Fibroblast of peridontal ligament (primary cell): ENCODE measurements at regions not wholly inside any gene's neighbourhood (a gene's known extent, or its start where the extent isn't known, plus 50 kb on each side); places are given as distances from the start of the nearest gene placed in this dataset.

Experiments
- DNase-seq: peaks from one replicate; pipeline ENCODE4 v3.0.0-alpha.2; 2010; ENCODE audit errors: extremely low read depth

- DNase-seq = peak; percentile 49
Observed at GRCh38 chr6:140602431-140603248, 1228.2 kb upstream of the CITED2 start.

DNA sequence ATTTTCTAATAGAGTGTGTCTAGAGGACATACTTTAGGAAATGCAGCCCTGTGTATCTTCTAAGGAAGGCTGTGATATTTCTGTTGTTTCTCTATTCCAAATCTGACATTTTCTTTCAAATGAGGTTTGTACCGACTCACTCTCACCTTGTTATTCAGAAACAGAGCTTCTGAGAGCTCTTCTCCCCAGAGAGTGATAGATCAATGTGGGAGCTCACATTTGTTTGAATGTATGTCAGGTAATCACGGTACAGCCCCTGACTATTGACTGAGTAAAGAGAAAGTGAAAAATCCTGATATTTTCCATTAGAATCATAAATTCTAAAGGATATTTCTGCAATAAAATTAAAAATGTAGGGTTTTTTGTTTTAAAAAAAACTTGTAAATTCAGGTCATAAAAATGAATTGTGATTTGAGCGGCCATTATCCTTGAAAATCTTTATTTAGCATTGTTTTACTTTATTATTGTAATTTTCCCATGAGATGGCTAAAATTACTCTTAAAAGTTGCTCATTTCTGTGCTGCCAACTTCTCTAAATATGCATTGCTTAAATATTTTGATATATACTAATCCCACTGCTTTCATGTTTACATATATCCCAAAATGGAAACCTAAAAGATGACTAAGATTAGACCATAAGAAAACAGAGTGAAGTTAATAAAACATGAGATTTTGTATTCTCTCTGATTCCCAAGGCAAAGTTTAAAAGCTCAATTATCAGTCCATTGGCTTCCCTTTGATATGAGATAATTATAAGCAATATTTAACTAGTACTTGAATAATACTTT, 1226.8 kb upstream of the CITED2 start:
- DNase-seq = peak; percentile 52

- no peak for DNase-seq
Observed at GRCh38 chr6:140599916-140600315, 1225.5 kb upstream of the CITED2 start.

DNA sequence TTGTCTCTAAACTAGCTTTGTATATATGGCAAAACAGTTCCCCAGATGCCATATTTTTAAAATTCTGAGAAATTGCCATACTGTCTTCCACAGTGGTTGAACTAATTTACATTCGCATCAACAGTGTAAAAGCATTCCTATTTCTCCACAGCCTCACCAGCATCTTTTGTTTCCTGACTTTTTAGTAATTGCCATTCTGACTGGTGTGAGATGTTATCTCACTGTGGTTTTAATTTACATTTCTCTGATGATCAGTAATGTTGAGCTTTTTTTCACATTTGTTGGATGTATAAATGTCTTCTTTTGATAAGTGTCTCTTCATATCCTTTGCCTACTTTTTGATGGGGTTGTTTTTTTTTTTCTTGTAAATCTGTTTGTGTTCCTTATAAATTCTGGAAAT, 1222.7 kb upstream of the CITED2 start:
- no peak for DNase-seq

GRCh38 chr6:140594806-140595128, 1220.3 kb upstream of the CITED2 start:
- no peak for DNase-seq

DNA sequence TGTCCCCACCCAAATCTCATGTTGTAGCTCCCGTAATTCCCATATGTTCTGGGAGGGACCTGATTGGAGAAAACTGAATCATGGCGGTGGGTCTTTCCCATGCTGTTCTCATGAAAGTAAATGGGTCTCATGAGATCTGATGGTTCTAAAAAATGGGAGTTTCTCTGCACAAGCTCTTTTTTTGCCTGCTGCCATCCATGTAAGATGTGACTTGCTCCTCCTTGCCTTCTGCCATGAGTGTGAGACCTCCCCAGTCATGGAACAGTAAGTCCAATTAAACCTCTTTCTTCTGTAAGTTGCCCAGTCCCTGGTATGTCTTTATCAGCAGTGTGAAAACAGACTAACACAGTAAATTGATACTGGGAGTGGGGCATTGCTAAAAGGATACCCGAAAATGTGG, 1218.4 kb upstream of the CITED2 start:
- DNase-seq = no peak

DNA sequence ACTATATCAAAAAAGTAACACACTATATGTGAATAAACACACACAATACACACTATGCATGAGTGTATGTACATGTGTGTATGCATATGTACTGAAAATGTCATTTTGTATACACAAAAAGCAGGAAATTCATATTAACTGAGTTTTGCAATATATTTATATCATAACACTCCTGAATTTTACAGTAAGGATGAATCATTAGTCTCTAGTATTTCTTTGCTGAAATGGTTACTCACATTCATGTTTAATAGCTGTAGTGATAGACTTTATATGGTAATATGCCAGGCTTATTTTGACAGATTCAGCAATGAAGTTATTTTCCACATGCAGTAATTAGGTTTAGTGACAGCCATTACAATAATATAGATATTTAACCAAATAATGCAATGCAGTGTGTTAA, 1216.2 kb upstream of the CITED2 start:
- DNase-seq = no peak

DNA sequence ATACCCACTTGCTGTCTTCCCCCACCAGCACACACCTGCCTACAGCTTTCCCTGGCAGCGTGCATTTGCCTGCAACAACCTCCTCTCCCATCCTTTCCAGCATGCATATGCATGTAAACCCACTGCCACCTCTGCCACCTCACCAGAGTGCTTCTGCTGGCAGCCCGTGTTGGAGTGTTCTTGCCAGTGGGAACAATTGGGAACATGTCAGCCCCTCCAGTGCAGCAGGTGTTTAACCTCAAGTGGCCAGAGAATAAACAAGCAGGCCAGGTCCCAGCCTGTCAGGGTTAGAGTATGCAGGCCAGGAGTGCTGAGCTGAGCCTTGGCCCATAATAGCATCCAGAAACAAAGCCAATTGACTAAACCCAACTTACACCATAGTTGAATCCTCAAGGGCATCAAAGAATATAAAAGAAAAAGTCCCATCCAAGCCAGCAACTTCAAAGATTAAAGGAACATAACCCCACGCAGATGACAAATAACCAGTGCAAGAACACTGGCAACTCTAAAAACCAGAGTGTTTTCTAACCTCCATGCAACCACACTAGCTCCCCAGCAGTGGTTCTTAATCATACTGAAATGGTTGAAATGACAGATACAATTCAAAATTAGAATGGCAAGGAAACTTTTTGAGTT, 1212.1 kb upstream of the CITED2 start:
- no peak for DNase-seq

GRCh38 chr6:140581601-140582000, 1207.2 kb upstream of the CITED2 start:
- DNase-seq = no peak

GRCh38 chr6:140579918-140580317, 1205.5 kb upstream of the CITED2 start:
- DNase-seq = no peak

GRCh38 chr6:140576004-140576555, 1201.6 kb upstream of the CITED2 start:
- no peak for DNase-seq

DNA sequence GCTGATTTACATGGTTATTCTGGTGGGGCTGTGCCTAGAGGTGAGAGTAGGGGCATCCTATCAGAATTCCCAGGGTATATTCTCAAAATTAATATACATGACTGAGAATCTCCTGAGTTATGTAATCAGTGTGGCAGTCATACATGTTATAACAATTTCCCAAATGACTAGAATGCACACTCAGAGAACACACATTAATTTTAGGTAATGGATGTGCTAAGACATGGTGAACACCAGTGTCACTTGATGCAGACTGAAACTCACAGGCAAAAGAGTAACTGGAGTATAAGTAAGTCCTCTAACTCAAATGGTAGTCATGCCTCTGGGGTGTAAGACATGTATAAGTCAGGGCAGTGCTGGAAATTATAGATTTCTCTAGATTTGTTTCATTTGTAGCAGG, 1198.4 kb upstream of the CITED2 start:
- no peak for DNase-seq

DNA sequence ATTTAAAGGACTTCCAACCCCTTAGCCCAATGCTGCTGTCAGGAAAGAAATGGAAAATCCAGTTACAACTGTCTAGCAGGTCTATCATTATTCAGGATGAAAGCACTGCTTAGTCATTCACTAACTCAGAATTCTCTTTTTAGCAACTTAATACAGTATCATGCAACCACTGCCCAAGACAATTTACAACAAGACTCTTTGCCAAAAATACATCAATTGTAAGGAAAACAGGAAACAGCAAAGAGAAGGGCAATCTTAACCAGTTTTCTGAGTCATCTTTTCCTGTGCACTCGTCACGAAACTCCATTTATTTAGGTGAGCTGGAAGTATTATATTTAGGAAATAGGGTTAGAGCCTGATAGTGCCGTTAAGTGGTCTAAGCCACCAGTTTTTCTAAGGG, 1197.7 kb upstream of the CITED2 start:
- peak; percentile 96 for DNase-seq

DNA sequence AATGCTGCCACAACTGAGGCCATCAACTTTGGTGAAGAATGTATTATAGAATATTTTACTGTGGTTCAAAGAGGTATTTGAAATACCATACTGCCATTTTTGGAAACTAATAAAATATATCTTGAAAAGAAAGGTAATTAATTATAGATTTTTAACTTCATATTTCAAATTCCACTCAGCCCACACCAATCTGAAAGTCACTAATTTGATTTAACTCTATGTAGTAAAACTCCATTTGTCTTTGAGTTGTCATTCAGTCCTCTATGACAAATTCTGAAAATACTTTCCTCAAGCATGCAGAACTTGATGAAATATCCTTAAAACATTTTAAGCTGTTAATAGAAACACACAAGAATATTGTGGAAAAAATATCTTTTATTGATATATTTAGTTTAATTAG, 1196.7 kb upstream of the CITED2 start:
- no peak for DNase-seq

DNA sequence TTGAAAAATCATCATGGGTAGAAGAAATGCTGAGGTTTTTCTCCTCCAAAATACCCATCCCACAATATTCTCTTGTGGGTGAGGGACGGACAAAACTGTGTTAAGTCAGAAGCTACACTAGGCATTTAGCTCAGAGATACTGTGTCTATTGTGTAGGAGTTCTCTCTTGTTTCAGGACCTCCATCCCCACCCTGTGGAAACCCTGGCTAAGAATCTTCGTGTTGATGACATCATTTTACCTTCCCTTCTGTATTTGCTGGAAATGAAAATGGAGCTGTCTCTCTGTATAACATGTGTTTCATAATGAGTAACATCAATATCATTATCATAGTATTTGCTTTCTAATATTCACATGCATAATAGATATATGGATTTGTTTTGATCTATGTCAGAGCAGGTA, 1193.0 kb upstream of the CITED2 start:
- peak; percentile 37 for DNase-seq

DNA sequence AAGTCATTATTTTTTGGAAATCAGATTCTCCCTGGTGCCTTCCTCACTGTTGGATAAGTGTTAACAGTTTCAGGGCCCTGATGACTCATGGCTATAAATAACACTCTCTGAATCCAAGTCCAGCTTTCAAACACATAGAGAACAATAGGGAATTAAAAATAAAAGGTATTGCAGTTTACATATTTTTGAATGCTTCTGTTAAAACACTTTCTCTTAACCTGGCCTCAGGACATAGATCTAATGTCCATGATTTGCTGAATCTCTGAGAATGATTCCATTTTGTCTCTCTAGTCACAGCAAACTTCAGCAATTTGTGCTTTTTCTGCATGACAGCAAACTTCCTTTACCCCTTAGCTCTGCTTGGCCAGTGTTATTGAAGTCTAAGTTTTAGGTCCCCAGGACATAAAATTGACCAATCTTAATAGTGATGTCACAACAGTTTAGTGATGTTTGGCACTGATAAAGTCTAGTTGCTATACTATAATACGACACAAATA, 1192.4 kb upstream of the CITED2 start:
- peak; percentile 80 for DNase-seq

DNA sequence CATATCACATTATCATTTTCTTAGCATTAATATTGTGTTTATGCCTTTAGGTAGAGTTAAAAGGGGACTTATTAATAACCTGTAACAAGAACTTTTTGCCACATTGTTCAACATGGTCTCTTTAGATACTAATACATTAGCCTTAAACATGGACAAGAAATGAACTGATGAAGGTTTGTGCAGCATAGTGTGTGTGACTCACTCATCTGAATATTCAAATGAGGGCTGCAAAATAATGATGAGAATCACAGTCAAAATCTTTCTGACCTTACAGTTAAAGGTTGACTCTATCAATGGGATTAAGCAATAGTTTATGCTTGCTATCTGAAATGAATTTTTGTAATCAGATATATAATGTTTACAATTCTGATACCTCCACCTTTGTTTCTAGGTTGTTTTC, 1189.3 kb upstream of the CITED2 start:
- no peak for DNase-seq

GRCh38 chr6:140561701-140562100, 1187.3 kb upstream of the CITED2 start:
- no peak for DNase-seq

GRCh38 chr6:140560671-140561070, 1186.2 kb upstream of the CITED2 start:
- no peak for DNase-seq

GRCh38 chr6:140559458-140559857, 1185.0 kb upstream of the CITED2 start:
- DNase-seq = no peak

DNA sequence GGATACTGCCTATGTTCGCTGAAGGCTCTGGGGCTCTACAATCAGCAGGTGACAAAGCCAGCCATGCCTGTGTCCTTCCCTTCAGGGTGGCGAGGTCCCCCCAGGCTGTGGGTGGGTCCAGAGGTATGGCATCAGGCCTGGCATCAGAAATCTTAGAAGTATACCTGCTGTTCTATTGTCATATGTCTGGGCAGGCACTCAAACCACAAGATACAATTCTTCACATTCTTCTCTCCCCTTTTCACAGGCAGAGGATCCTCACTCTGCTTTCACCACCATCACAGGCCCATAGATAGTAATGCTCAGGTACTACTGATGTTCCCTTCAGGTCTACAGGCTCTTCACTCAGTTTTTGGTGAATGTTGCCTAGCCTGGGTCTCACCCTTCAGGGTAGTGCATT, 1180.0 kb upstream of the CITED2 start:
- no peak for DNase-seq

GRCh38 chr6:140548366-140548765, 1173.9 kb upstream of the CITED2 start:
- DNase-seq = no peak
